ENCODE measurements at regions not wholly inside any gene's neighbourhood (a gene's known extent, or its start where the extent isn't known, plus 50 kb on each side); places are given as distances from the start of the nearest gene placed in this dataset.
"Not testable (repeated sequence)": the region's sequence is repeated elsewhere in the genome, so short reads cannot be mapped to it uniquely, and the experiment has no call there.

GRCh38 chr4:118502967-118503366, 150.2 kb upstream of the PRSS12 start:
- not testable (repeated sequence) for DNase-seq (ENCODE audit: low read depth)

- not testable (repeated sequence) for DNase-seq (ENCODE audit: low read depth)
These were observed 152.1 kb upstream of the PRSS12 start for GRCh38 chr4:118504927-118505326.

GRCh38 chr4:118505491-118505890, 152.7 kb upstream of the PRSS12 start:
- DNase-seq (ENCODE audit: low read depth) = not testable (repeated sequence)

- DNase-seq (ENCODE audit: low read depth) = not testable (repeated sequence)
These were observed 160.1 kb upstream of the PRSS12 start for GRCh38 chr4:118512870-118513269.

GRCh38 chr4:118514332-118514731, 161.5 kb upstream of the PRSS12 start:
- DNase-seq (ENCODE audit: low read depth) = not testable (repeated sequence)

GRCh38 chr4:118516107-118516506, 163.3 kb upstream of the PRSS12 start:
- not testable (repeated sequence) for DNase-seq (ENCODE audit: low read depth)

GRCh38 chr4:118530107-118530506, 155.1 kb upstream of the METTL14 start:
- DNase-seq (ENCODE audit: low read depth) = not testable (repeated sequence)

- DNase-seq (ENCODE audit: low read depth) = not testable (repeated sequence)
These were observed 153.2 kb upstream of the METTL14 start for GRCh38 chr4:118531947-118532346.

- DNase-seq (ENCODE audit: low read depth) = not testable (repeated sequence)
These were observed 149.4 kb upstream of the METTL14 start for GRCh38 chr4:118535788-118536187.

GRCh38 chr4:118539412-118540077, 145.6 kb upstream of the METTL14 start:
- DNase-seq (ENCODE audit: low read depth) = not testable (repeated sequence)

GRCh38 chr4:118556576-118556975, 128.6 kb upstream of the METTL14 start:
- not testable (repeated sequence) for DNase-seq (ENCODE audit: low read depth)

- no peak for DNase-seq (ENCODE audit: low read depth)
These were observed 127.8 kb upstream of the METTL14 start for GRCh38 chr4:118557298-118557851.

- DNase-seq (ENCODE audit: low read depth) = not testable (repeated sequence)
These were observed 127.0 kb upstream of the METTL14 start for GRCh38 chr4:118558188-118558587.

- DNase-seq (ENCODE audit: low read depth) = not testable (repeated sequence)
These were observed 123.6 kb upstream of the METTL14 start for GRCh38 chr4:118561559-118561958.

GRCh38 chr4:118566003-118566513, 119.1 kb upstream of the METTL14 start:
- DNase-seq (ENCODE audit: low read depth) = not testable (repeated sequence)

GRCh38 chr4:118572991-118573390, 112.2 kb upstream of the METTL14 start:
- not testable (repeated sequence) for DNase-seq (ENCODE audit: low read depth)

- not testable (repeated sequence) for DNase-seq (ENCODE audit: low read depth)
These were observed 110.8 kb upstream of the METTL14 start for GRCh38 chr4:118574251-118574913.

- DNase-seq (ENCODE audit: low read depth) = not testable (repeated sequence)
These were observed 110.1 kb upstream of the METTL14 start for GRCh38 chr4:118575057-118575456.

GRCh38 chr4:118575726-118576125, 109.5 kb upstream of the METTL14 start:
- DNase-seq (ENCODE audit: low read depth) = not testable (repeated sequence)

- not testable (repeated sequence) for DNase-seq (ENCODE audit: low read depth)
These were observed 108.4 kb upstream of the METTL14 start for GRCh38 chr4:118576709-118577219.

GRCh38 chr4:118585015-118585414, 100.2 kb upstream of the METTL14 start:
- DNase-seq (ENCODE audit: low read depth) = no peak

GRCh38 chr4:118586357-118586790, 98.8 kb upstream of the METTL14 start:
- DNase-seq (ENCODE audit: low read depth) = no peak
